ENCODE measurements at regions not wholly inside any gene's neighbourhood (a gene's known extent, or its start where the extent isn't known, plus 50 kb on each side); places are given as distances from the start of the nearest gene placed in this dataset.

GRCh38 chr1:95171270-95172245, 54.4 kb downstream of the TLCD4 start:
- H3K4me3 ChIP-seq, result no peak overlapping the region
- no peaks in the 10 kb centered on the region for H3K27me3 ChIP-seq
- TF ChIP-seq CTCF (IDR thresholded peaks at IDR 0.05; ENCODE audit: poor library complexity), result no peak
- TF ChIP-seq EZH2 (IDR thresholded peaks at IDR 0.05; ENCODE audit: borderline replicate concordance), result no peak
- TF ChIP-seq EZH2phosphoT487 (IDR thresholded peaks at IDR 0.05; ENCODE audit: low read depth, severe bottlenecking, unreplicated experiment), result no peak
- 89% methylated on average over 7 of the region's 7 CpGs for WGBS (ENCODE audit: low lambda C conversion rate, missing lambda C conversion rate)
- H2AFZ ChIP-seq, result no peak overlapping the region
- no peak overlapping the region for H3K27ac ChIP-seq
- no peaks in the 10 kb centered on the region for H4K20me1 ChIP-seq (ENCODE audit: insufficient read depth, poor library complexity, severe bottlenecking)
- H3K79me2 ChIP-seq, result no peaks in the 10 kb centered on the region
- H3K9me2 ChIP-seq (replicated peaks; ENCODE audit: insufficient read depth), result no peaks in the 10 kb centered on the region
- no peaks in the 10 kb centered on the region for H3K36me3 ChIP-seq (replicated peaks; ENCODE audit: insufficient read depth, low read depth)
- DNase-seq (ENCODE audit: low spot score), result no peak
- no peaks in the 10 kb centered on the region for H3K9me3 ChIP-seq (ENCODE audit: low read depth)
- no peak overlapping the region for H3K4me2 ChIP-seq
- H3K4me1 ChIP-seq (ENCODE audit: insufficient read depth), result peaks cover 16% of the 10 kb centered on the region

GRCh38 chr1:95176861-95177260, 57.1 kb upstream of the RWDD3 start:
- Histone ChIP-seq H3K27ac (no peak overlapping the region), H3K4me1 (ENCODE audit: insufficient read depth) (no peaks in the 10 kb centered on the region), H3K9me3 (ENCODE audit: low read depth) (no peaks in the 10 kb centered on the region), H3K27me3 (no peaks in the 10 kb centered on the region), H2AFZ (no peak overlapping the region), H4K20me1 (ENCODE audit: insufficient read depth, poor library complexity, severe bottlenecking) (no peaks in the 10 kb centered on the region), H3K4me3 (no peak overlapping the region), H3K79me2 (no peaks in the 10 kb centered on the region), H3K4me2 (no peak overlapping the region), H3K36me3 (replicated peaks; ENCODE audit: insufficient read depth, low read depth) (no peaks in the 10 kb centered on the region), H3K9me2 (replicated peaks; ENCODE audit: insufficient read depth) (no peaks in the 10 kb centered on the region)
- no peak for DNase-seq (ENCODE audit: low spot score)
- TF ChIP-seq EZH2phosphoT487 (IDR thresholded peaks at IDR 0.05; ENCODE audit: low read depth, severe bottlenecking, unreplicated experiment) (no peak), EZH2 (IDR thresholded peaks at IDR 0.05; ENCODE audit: borderline replicate concordance) (no peak), CTCF (IDR thresholded peaks at IDR 0.05; ENCODE audit: poor library complexity) (no peak)

- no peak overlapping the region for H3K4me2 ChIP-seq
- no peak for DNase-seq (ENCODE audit: low spot score)
- TF ChIP-seq CTCF (IDR thresholded peaks at IDR 0.05; ENCODE audit: poor library complexity), result no peak
- TF ChIP-seq EZH2 (IDR thresholded peaks at IDR 0.05; ENCODE audit: borderline replicate concordance), result no peak
- no peak for TF ChIP-seq EZH2phosphoT487 (IDR thresholded peaks at IDR 0.05; ENCODE audit: low read depth, severe bottlenecking, unreplicated experiment)
These were observed 54.6 kb upstream of the RWDD3 start for GRCh38 chr1:95179205-95179986.

More at GRCh38 chr1:95179205-95179986, 54.6 kb upstream of the RWDD3 start:
- Histone ChIP-seq H3K79me2 (no peaks in the 10 kb centered on the region), H3K4me1 (ENCODE audit: insufficient read depth) (no peaks in the 10 kb centered on the region), H4K20me1 (ENCODE audit: insufficient read depth, poor library complexity, severe bottlenecking) (no peaks in the 10 kb centered on the region), H3K36me3 (replicated peaks; ENCODE audit: insufficient read depth, low read depth) (no peaks in the 10 kb centered on the region), H2AFZ (no peak overlapping the region), H3K4me3 (no peak overlapping the region), H3K9me2 (replicated peaks; ENCODE audit: insufficient read depth) (no peaks in the 10 kb centered on the region), H3K9me3 (ENCODE audit: low read depth) (no peaks in the 10 kb centered on the region), H3K27ac (no peak overlapping the region), H3K27me3 (no peaks in the 10 kb centered on the region)
- WGBS (ENCODE audit: low lambda C conversion rate, missing lambda C conversion rate), result 56% methylated on average over 2 of the region's 2 CpGs
